NB4 (cell line): ENCODE measurements at regions not wholly inside any gene's neighbourhood (a gene's known extent, or its start where the extent isn't known, plus 50 kb on each side); places are given as distances from the start of the nearest gene placed in this dataset.

Experiments used
- POLR2A ChIP-seq: IDR thresholded peaks from 2 replicates; pipeline ENCODE4 v1.6.1; 2011; ENCODE audit warnings: mild to moderate bottlenecking; ENCODE audit not compliant: insufficient read length; ENCODE audit errors: extremely low read depth
- TF ChIP-seq, protein P1 (sequence below): IDR thresholded peaks from one replicate; pipeline ENCODE4 v1.5.1; 2012; ENCODE audit warnings: low read depth, low read length

DNA sequence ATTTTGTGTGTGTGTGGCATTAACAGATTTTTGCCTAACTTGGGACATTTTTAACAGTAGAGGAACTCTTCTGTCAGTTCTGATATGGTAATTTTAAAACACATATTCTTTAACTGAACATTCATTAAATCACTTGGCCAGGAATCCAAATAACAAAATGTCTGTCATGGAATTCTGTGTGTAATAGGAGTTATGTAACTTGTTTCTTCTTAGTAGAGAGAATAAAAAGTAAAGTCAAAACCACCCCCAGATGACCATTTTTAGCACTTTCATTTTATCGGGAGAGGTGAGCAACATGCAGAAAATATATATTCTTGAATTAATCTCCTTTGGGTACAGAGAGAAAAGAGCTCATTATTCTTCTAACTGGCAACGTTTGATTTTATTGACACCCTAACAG is 1740.3 kb downstream of the STIM2 start:
- TF ChIP-seq, protein P1, sequence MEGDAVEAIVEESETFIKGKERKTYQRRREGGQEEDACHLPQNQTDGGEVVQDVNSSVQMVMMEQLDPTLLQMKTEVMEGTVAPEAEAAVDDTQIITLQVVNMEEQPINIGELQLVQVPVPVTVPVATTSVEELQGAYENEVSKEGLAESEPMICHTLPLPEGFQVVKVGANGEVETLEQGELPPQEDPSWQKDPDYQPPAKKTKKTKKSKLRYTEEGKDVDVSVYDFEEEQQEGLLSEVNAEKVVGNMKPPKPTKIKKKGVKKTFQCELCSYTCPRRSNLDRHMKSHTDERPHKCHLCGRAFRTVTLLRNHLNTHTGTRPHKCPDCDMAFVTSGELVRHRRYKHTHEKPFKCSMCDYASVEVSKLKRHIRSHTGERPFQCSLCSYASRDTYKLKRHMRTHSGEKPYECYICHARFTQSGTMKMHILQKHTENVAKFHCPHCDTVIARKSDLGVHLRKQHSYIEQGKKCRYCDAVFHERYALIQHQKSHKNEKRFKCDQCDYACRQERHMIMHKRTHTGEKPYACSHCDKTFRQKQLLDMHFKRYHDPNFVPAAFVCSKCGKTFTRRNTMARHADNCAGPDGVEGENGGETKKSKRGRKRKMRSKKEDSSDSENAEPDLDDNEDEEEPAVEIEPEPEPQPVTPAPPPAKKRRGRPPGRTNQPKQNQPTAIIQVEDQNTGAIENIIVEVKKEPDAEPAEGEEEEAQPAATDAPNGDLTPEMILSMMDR = no peak
- TF ChIP-seq POLR2A = no peak
